ENCODE measurements at regions not wholly inside any gene's neighbourhood (a gene's known extent, or its start where the extent isn't known, plus 50 kb on each side); places are given as distances from the start of the nearest gene placed in this dataset.

GRCh38 chr2:21710496-21710895, 586.7 kb downstream of the TDRD15 start:
- TF ChIP-seq CTCF (IDR thresholded peaks at IDR 0.05): no peak

GRCh38 chr2:21715887-21716286, 592.1 kb downstream of the TDRD15 start:
- no peak for TF ChIP-seq CTCF (IDR thresholded peaks at IDR 0.05)

- no peak for TF ChIP-seq CTCF (IDR thresholded peaks at IDR 0.05)
Measured at GRCh38 chr2:21727101-21727500, 603.3 kb downstream of the TDRD15 start.

GRCh38 chr2:21728133-21728532, 604.4 kb downstream of the TDRD15 start:
- TF ChIP-seq CTCF (IDR thresholded peaks at IDR 0.05): no peak

GRCh38 chr2:21730141-21730540, 606.4 kb downstream of the TDRD15 start:
- no peak for TF ChIP-seq CTCF (IDR thresholded peaks at IDR 0.05)

- TF ChIP-seq CTCF (IDR thresholded peaks at IDR 0.05): no peak
Measured at GRCh38 chr2:21740484-21740883, 616.7 kb downstream of the TDRD15 start.

- TF ChIP-seq CTCF (IDR thresholded peaks at IDR 0.05): no peak
Measured at GRCh38 chr2:21746499-21746898, 622.7 kb downstream of the TDRD15 start.

GRCh38 chr2:21748501-21748900, 624.7 kb downstream of the TDRD15 start:
- TF ChIP-seq CTCF (IDR thresholded peaks at IDR 0.05): no peak

Measured in LNCAP (cell line).